ENCODE measurements at regions not wholly inside any gene's neighbourhood (a gene's known extent, or its start where the extent isn't known, plus 50 kb on each side); places are given as distances from the start of the nearest gene placed in this dataset.
"Not testable (repeated sequence)": the region's sequence is repeated elsewhere in the genome, so short reads cannot be mapped to it uniquely, and the experiment has no call there.

GRCh38 chr6:1197309-1197708 lies 114.6 kb upstream of the FOXQ1 start:
- DNase-seq: no peak

GRCh38 chr6:1191141-1191630 lies 120.7 kb upstream of the FOXQ1 start:
- DNase-seq: no peak

GRCh38 chr6:1190366-1190765 lies 121.5 kb upstream of the FOXQ1 start:
- no peak for DNase-seq

GRCh38 chr6:1188199-1188598 lies 123.7 kb upstream of the FOXQ1 start:
- DNase-seq: no peak

- no peak for DNase-seq
These were observed 124.4 kb upstream of the FOXQ1 start for GRCh38 chr6:1187293-1188131.

GRCh38 chr6:1184318-1184717 lies 127.6 kb upstream of the FOXQ1 start:
- DNase-seq: no peak

GRCh38 chr6:1182722-1183521 lies 129.0 kb upstream of the FOXQ1 start:
- DNase-seq: no peak

GRCh38 chr6:1181939-1182605 lies 129.8 kb upstream of the FOXQ1 start:
- DNase-seq: no peak

GRCh38 chr6:1179571-1180459 lies 132.1 kb upstream of the FOXQ1 start:
- no peak for DNase-seq

- DNase-seq: no peak
These were observed 133.3 kb upstream of the FOXQ1 start for GRCh38 chr6:1178590-1178989.

GRCh38 chr6:1176567-1176966 lies 135.3 kb upstream of the FOXQ1 start:
- no peak for DNase-seq

GRCh38 chr6:1175877-1176276 lies 136.0 kb upstream of the FOXQ1 start:
- DNase-seq: no peak

GRCh38 chr6:1170794-1171193 lies 141.1 kb upstream of the FOXQ1 start:
- DNase-seq: no peak

- DNase-seq: no peak
These were observed 147.3 kb upstream of the FOXQ1 start for GRCh38 chr6:1164600-1164999.

- no peak for DNase-seq
These were observed 148.4 kb upstream of the FOXQ1 start for GRCh38 chr6:1163501-1163900.

GRCh38 chr6:1162367-1163275 lies 149.3 kb upstream of the FOXQ1 start:
- DNase-seq: no peak

GRCh38 chr6:1156411-1156810 lies 155.5 kb upstream of the FOXQ1 start:
- DNase-seq: not testable (repeated sequence)

- DNase-seq: no peak
These were observed 158.1 kb upstream of the FOXQ1 start for GRCh38 chr6:1153696-1154245.

GRCh38 chr6:1146500-1146899 lies 165.4 kb upstream of the FOXQ1 start:
- no peak for DNase-seq

GRCh38 chr6:1145768-1146218 lies 166.1 kb upstream of the FOXQ1 start:
- no peak for DNase-seq
